HL-60 (cell line): ENCODE measurements at regions not wholly inside any gene's neighbourhood (a gene's known extent, or its start where the extent isn't known, plus 50 kb on each side); places are given as distances from the start of the nearest gene placed in this dataset.

Experiments
- CTCF ChIP-seq: IDR thresholded peaks from one replicate; pipeline ENCODE4 v1.5.1; 2011; ENCODE audit warnings: low read length, control low read depth, inconsistent platforms; ENCODE audit not compliant: insufficient read depth
- GABPA ChIP-seq: IDR thresholded peaks from 2 replicates; pipeline ENCODE4 v1.6.1; 2012; ENCODE audit warnings: low read depth
- POLR2AphosphoS5 ChIP-seq: IDR thresholded peaks from 2 replicates; pipeline ENCODE4 v1.6.1; 2012; ENCODE audit warnings: low read depth
- REST ChIP-seq: IDR thresholded peaks from 2 replicates; pipeline ENCODE4 v1.6.1; 2012; ENCODE audit warnings: low read depth; ENCODE audit not compliant: insufficient replicate concordance
- SPI1 ChIP-seq: IDR thresholded peaks from 2 replicates; pipeline ENCODE4 v1.6.1; 2012; ENCODE audit warnings: low read depth, mild to moderate bottlenecking, borderline replicate concordance

- no peak for TF ChIP-seq CTCF
- no peak for TF ChIP-seq POLR2AphosphoS5
- no peak for TF ChIP-seq GABPA
- TF ChIP-seq REST = no peak
- no peak for TF ChIP-seq SPI1
Measured at GRCh38 chr2:196252408-196253115, 81.2 kb upstream of the STK17B start.
